ENCODE measurements at regions not wholly inside any gene's neighbourhood (a gene's known extent, or its start where the extent isn't known, plus 50 kb on each side); places are given as distances from the start of the nearest gene placed in this dataset.

DNA sequence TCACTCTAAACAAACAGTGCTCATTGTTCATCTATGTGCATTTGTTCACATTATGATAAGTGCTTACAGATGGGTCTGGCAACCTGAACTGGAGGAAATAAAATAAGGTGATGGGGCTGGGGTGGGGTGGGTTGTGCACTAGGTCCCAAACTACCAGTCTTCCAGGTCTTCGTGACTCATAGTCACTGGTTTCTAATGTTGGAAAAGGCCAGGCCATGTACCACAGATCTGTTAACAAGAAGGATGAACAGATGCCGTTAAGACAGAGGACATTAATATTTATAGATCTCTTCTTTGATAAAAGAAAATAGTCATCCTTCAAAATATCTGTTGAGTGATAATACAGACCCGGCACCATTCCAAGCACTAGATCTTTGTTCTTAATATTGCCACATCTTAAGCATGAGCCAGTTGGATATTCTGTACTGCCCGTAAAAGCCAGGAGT lies 71.4 kb upstream of the STARD4 start:
- WGBS, 2 donors: 65 to 89% methylated on average over 4 of the region's 4 CpGs
- Histone ChIP-seq H3K9me3 (no peaks in the 10 kb centered on the region), H3K27me3 (no peaks in the 10 kb centered on the region), H3K4me1 (peaks cover 0 to 14% (median 0%) of the 10 kb centered on the region in 3 donors), H3K27ac (no peak overlapping the region), H3K4me3 (no peak overlapping the region), H3K36me3 (no peaks in the 10 kb centered on the region)
- TF ChIP-seq, protein P1, sequence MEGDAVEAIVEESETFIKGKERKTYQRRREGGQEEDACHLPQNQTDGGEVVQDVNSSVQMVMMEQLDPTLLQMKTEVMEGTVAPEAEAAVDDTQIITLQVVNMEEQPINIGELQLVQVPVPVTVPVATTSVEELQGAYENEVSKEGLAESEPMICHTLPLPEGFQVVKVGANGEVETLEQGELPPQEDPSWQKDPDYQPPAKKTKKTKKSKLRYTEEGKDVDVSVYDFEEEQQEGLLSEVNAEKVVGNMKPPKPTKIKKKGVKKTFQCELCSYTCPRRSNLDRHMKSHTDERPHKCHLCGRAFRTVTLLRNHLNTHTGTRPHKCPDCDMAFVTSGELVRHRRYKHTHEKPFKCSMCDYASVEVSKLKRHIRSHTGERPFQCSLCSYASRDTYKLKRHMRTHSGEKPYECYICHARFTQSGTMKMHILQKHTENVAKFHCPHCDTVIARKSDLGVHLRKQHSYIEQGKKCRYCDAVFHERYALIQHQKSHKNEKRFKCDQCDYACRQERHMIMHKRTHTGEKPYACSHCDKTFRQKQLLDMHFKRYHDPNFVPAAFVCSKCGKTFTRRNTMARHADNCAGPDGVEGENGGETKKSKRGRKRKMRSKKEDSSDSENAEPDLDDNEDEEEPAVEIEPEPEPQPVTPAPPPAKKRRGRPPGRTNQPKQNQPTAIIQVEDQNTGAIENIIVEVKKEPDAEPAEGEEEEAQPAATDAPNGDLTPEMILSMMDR (IDR thresholded peaks at IDR 0.05): no peak
- intact Hi-C loops (cut with DNase I): no loop called here
- DNase-seq: no peak

DNA sequence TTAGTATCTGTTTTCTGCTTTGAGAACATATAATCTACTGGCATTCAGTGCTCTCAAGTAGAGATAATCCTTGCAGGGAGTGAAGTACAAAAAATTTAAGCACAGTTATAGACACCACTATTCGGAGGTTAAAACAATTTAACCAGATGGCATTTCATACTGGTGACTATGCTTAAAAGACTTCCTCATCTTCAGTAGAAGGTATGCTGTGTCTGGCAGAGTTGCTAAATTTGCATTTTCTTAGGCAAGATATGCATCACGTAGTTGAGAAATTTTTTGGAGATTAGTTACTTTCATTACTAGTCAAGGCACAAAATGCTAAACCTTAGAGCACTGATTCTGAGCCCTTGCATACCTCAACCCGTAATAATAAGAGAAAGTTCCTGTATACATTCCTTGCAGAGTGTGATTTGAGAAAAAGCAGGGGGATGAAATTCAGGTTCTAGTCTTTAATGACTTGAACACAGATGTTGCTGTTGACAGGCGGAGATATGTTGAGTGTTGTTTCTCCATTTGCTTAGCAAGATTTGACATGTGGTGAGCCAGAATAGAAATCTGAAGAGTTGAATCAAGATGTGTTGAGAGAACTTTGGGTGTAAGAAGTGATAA lies 70.8 kb upstream of the STARD4 start:
- TF ChIP-seq, protein P1 (IDR thresholded peaks at IDR 0.05): no peak
- TF ChIP-seq POLR2A (IDR thresholded peaks at IDR 0.05): no peak
- no peaks in the 10 kb centered on the region for H3K36me3 ChIP-seq
- intact Hi-C loops (cut with DNase I): no loop called here
- 43 to 47% methylated on average over 4 of the region's 4 CpGs for whole genome bisulfite sequencing, 2 donors
- peaks cover 0 to 14% (median 0%) of the 10 kb centered on the region in 3 donors for H3K4me1 ChIP-seq
- H3K27ac ChIP-seq: no peak overlapping the region
- H3K27me3 ChIP-seq: no peaks in the 10 kb centered on the region
- DNase-seq: no peak
- H3K4me3 ChIP-seq: no peak overlapping the region
- H3K9me3 ChIP-seq: no peaks in the 10 kb centered on the region

DNA sequence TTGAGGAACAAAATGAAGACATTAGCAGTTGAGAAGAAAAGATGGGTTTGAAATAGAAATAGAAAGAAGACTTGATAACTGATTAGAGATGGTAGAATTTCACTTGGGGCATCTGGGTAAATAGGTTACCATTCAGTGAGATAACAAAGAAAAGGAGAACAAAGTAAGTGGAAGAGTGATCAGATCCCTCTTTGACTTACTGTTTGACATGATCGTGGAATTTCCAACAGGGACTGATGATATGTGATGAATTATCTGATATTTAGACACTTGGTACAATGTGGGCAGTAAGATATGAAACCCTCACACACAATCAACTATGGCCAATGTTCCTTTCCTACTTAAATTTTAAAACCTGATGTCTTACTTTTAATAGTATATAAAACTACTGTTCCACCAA lies 70.1 kb upstream of the STARD4 start:
- Histone ChIP-seq H3K36me3 (no peaks in the 10 kb centered on the region), H3K9me3 (no peaks in the 10 kb centered on the region), H3K27me3 (no peaks in the 10 kb centered on the region), H3K4me3 (no peak overlapping the region), H3K4me1 (peaks cover 0 to 14% (median 0%) of the 10 kb centered on the region in 3 donors), H3K27ac (no peak overlapping the region)
- TF ChIP-seq, protein P1 (IDR thresholded peaks at IDR 0.05): no peak
- no peak for TF ChIP-seq POLR2A (IDR thresholded peaks at IDR 0.05)
- 73 to 76% methylated on average over 1 of the region's 1 CpG for WGBS, 2 donors
- no peak for DNase-seq
- intact Hi-C loops (cut with DNase I): no loop called here

DNA sequence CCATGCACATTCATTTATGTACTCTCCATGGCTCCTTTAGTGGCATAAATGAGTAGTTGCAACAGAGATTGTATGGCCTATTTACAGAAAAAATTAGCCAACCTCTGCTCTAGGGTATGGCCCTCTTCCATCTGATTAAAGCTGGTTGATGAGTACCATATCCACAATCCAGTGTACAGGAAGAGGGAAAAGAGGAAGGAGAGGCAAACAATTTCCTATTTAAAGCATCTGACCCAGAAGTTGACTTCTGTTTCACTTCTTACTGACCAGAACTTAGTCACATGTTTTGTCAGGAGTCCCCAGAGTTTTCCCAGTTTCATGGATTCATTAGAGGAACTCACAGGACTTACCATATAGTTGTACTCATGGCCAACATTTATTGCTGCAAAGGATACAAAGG lies 68.6 kb upstream of the STARD4 start:
- H3K27ac ChIP-seq: no peak overlapping the region
- TF ChIP-seq POLR2A (IDR thresholded peaks at IDR 0.05): no peak
- TF ChIP-seq, protein P1 (IDR thresholded peaks at IDR 0.05): no peak
- intact Hi-C loops (cut with DNase I): no loop called here
- H3K4me3 ChIP-seq: no peak overlapping the region
- no peaks in the 10 kb centered on the region for H3K9me3 ChIP-seq
- H3K4me1 ChIP-seq: peaks cover 0 to 14% (median 0%) of the 10 kb centered on the region in 3 donors
- no peaks in the 10 kb centered on the region for H3K36me3 ChIP-seq
- no peaks in the 10 kb centered on the region for H3K27me3 ChIP-seq
- no peak for DNase-seq

DNA sequence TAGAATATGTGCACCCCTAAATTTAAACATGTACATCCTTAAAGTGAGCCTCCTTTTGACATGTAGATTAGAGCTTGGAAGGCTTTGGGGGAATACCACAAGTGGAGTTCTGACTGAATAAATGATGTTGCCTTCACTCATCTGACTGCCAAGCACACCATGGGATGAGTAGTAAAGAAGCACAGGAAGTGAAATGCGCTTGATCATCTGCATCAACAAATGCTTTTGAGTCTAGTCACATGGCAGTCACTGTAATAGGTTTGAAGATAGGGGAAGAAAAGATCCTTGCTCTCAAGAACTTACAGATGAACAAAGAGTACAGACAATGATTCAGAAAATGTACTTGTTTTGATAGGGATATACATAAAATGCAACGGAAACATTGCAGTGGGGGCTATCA lies 62.0 kb upstream of the STARD4 start:
- DNase-seq: no peak

More for the DNA sequence above, 62.0 kb upstream of the STARD4 start:
- peaks cover 0 to 6% (median 0%) of the 10 kb centered on the region in 3 donors for H3K4me1 ChIP-seq
- H3K27ac ChIP-seq: no peak overlapping the region
- H3K36me3 ChIP-seq: no peaks in the 10 kb centered on the region
- H3K27me3 ChIP-seq: no peaks in the 10 kb centered on the region
- 82 to 88% methylated on average over 2 of the region's 2 CpGs for WGBS, 2 donors
- TF ChIP-seq, protein P1 (IDR thresholded peaks at IDR 0.05): no peak
- no peak for TF ChIP-seq POLR2A (IDR thresholded peaks at IDR 0.05)
- H3K4me3 ChIP-seq: no peak overlapping the region
- intact Hi-C loops (cut with DNase I): no loop called here
- no peaks in the 10 kb centered on the region for H3K9me3 ChIP-seq
